NCI-H187 treated with DMSO at 0.1 percent for 48 hours (cell line): ENCODE measurements at regions not wholly inside any gene's neighbourhood (a gene's known extent, or its start where the extent isn't known, plus 50 kb on each side); places are given as distances from the start of the nearest gene placed in this dataset.

ENCODE experiments used
- DNase-seq: peaks from one replicate; lab custom pipeline; 2025; lab: John Stamatoyannopoulos, UW

DNA sequence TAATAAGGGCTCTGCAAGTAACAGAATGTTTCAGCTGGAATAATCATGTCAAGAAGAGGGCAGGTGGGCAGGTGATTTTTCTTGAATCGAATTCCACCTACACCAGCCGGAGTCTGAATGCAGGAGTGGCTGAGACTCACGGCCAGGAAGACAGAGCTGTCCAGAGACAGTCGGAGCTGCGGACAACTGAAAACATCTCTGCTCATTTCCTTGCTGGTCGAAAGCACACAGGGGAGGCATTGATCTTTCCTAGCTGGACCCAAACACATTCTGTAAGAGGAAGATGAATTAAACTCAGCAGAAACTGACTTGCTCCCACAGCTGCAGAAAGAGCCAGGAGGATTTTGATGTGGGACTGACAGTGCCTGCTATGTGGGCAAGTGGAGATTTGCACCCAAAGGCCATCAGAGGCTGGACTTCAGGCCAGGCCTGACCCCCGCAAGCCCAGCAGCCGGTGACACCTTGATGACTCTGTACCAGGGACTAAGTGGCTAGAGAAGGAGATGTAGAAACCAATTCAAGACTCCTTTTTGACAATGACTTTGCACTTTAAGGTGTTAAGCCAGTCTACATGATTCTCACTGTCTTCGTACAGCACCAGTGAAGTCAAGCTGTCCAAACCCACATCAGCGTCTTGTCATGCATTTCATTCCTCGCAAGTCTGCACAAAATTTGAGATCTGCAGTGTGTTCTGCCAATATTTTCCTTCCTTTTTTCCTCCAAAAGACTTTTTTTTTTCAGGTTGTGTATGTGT, 169.4 kb downstream of the TEX36 start:
- no peak for DNase-seq

DNA sequence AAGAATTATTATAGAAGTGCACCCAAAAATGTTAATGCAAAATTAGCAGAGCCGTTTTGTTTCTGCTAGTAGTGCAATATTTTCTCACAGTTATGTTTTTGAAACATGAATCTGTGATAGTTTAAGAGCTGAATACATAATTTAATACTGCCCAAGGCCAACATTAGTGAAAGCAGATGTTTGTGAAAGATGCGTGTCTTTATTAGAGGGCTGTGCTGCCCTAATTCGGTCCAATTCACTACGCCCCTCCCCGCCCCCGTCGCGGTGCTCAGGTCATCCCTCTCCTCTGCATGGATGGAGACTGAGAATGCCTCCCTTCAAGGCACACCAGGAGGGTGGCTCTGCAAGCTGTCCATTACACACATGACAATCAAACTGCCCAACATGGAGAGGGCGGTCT, 172.0 kb downstream of the TEX36 start:
- DNase-seq, result no peak

DNA sequence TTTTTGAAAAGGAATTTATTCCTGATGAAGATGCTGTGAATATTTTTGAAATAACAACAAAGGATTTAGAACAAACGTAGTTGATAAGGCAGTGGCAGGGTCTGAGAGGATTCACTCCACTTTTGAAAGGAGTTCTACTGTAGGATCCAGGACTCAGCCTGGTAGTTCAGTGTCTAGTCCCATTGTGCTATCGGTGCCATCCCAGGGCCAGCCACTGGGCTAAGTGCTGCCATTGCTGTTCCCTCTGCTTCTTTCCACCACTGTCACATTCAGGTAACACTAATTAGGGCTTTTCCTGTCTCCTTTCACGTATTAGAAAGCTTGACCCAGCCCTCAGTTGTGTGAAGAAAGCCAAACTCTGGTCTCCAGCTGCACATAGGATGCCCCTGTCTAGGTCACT, 177.3 kb downstream of the TEX36 start:
- DNase-seq, result no peak

DNA sequence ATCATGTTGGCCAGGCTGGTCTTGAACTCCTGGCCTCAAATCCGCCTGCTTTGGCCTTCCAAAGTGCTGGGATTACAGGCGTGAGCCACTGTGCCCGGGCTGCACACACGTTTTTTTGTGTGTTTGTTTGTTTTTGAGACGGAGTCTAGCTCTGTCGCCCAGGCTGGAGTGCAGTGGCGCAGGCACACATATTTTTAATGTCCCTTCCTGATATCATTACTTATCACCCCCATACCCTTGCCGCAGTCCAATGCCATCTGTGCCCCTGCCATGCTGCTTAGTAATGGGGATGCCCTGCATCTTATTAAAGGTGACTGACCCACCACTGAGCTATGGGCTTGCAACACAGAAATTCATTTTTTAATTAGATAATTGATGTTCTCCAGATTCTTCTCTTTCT, 180.7 kb downstream of the TEX36 start:
- DNase-seq, result no peak

DNA sequence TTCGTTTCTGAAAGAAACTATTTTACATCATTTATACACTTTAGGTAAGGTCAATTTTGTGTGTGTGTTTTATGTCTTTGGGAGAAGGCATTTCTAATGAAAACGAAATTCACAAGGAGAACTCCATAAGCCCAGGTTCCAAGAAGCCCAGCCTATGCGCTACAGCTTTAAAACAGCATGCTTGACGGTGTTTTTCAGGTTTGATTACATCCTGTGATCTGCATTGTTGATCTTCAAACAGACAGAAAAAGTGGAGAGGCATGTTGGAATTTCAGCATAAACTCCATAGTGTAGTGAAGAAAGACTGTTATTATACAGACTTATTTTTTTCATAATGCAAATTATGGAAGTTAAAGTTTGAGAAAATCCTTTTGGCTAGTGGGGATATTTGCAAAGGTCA, 187.6 kb downstream of the TEX36 start:
- no peak for DNase-seq

DNA sequence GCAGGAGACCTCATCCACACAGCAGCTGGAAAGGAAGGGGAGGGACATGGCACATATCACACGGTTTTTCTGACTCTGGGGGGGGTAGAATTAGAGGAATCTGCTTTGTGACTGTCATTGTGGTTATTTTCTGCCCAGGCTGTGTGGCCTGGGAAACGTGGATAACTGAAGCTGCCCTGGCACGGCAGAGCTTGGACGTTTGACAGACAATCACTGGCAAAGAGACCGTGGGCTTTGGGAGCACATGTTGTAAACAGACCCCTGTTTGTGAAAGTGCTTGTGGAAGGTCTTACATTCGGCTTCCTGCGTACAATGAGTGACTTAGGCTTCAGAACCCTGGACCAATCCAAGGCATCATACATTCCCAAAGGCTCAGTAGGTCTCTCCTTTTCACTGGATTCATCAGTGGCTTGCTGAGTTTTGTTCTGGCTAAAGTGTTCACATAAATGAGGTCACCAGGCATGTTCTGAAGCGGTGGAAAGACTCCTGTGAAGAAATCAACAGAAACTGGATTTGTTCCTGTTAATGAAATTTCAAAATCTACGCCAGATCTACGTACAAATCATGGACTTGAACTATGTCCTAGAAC, 188.2 kb downstream of the TEX36 start:
- no peak for DNase-seq

DNA sequence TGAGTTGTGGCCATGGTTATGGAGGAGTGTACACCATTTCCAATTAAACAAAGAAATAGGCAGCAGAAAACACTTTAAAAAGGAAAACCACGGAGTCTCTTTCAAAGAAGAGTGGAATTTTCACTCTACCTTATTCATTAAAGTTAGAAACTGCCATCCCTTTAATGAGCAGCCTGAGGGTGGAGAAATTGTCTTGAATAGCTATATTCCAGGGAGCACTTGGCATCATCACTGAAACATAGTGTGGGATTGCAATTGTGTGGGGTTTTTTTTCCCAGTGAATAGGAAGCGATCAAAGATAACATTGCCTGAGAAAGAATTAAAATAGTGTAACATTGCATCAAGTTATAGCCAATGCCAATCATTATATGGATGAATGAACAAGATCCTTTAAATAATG, 191.6 kb downstream of the TEX36 start:
- DNase-seq, result no peak

DNA sequence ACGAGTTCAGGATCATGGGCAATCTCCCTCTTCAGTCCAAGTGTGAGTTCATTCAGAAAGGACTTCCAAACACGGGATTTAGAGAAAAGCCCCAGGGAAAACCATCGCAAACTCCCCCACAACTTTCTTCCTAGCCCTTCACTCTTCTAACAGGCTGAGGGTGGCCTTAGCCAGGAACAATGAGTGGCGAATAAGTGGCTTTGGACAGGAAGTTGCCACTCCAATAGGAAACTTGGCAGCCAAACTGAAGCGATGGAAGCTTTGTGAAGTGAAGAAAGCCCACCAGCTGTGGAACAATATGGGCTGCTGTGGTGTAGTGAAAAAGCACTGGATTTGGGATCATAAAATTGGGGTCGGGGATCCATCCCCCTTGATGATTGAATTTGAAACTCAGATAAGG, 193.2 kb downstream of the TEX36 start:
- no peak for DNase-seq

DNA sequence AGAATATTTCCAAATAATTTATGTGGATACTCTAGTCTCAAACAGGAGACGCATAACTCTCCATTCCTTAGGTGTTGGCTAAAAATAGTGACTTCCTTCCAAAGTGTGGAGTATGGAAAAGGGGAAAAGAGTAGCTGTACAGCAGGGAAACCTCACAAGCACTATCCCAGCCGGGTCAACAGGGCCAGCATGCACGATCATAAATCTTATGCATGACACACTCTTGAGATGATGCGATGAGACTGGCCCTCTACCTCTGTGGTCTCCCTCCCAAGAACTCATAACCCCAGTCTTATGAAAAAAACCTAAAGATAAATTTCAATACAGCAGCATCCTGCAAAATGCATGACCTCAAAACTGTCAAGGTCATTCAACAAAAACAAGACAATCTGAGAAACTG, 197.3 kb downstream of the TEX36 start:
- DNase-seq, result no peak

DNA sequence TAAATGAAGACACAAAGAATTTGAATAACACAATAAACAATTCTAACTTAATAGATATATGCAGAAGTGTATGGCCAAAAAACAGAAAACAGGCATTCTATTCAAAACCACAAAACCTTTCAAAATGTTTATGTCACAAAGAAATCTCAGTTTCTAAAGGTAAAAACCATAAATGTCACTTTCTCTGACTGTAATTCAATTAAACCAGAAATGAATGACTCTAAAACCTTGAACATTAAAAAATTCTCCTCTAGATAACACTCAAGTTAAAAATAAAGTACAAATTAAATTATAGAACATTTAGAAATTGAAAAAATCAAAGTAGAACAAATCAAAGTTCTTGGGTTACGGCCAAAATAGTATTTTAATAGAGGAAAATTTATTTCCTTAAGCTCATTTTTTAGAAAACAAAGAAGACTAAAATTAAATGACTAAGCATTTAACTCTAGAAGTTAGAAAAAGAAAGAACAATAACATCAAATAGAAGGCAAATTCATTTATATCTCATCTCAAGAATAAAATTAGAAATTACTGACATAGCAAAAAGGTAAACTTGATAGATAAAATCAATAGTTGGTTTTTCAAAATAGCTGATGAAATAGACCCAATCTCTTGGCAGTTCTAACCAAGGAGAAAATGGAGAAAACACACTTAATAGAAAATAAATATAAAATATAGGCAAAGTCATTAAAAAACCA, 198.8 kb downstream of the TEX36 start:
- DNase-seq, result no peak

DNA sequence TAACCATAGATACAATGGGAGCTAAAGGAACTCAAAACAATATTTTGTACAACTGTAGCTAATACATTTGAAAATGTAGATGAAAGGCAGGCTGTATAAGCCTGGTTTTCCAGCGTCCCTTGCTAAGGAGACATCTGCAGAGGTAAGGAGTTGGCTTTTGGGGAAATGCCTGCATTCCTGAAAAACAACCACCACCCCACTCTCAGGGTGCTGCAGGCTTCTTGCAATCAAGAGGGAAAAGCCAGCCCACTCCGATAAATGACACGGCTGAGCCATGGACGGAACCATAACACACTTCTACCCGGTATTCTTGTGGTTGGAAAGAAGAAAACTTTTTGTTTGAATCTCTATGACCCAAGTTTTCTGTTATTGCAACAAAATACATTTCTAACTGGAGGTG, 200.3 kb downstream of the TEX36 start:
- no peak for DNase-seq

DNA sequence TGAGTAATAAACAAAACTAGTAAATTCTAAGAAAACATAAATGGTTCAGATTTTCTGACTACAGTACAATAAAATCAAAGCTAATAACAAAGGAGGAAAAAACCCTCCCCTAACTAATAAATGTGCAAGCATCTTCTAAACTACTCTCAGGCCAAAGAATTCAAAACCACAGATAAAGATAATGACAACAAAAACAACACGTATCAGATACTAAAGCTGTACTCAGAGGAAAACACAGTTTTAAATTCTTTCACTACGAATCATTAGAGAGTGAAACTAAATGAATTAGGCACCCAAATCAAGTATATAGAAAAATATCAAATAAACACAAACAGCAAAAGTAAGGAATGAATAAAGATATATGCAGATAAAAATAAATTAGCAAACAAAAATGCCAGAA, 200.9 kb downstream of the TEX36 start:
- DNase-seq, result no peak

DNA sequence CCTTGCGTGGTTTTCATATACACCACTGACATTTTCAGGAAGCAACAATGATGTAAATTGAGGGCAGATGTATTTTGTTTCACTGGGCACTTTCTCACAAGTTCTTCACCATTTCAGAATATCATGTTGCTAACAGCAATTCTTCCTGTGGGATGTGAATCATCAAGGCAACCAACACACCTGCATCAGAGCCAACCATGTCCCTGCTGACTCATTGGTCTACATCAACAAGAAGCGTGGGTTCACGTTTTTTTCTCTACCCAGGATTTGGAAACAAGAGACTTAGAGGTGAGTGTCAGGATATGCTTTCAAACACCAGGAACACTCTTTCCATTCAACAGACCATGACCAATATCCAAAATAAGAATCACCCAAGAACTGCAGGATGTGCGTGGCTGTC, 203.9 kb downstream of the TEX36 start:
- DNase-seq, result no peak

DNA sequence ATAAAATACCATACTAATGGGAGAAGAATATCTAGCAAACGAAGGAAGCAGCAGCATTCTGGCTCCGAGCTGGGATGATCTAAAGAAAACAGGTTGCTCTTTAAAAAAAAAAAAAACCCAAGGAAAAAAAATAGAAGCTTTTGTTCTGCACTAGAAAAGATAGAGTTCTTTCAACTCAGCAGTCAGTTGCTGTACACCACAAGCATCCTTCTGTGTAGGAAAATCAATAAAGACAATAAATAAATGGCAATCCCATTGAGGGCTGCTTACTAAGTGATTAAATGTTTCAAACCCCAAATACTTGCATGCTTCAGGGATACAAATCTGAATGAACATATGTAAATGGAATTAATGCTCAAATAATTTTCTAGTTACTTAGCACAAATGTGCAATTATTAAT, 207.1 kb downstream of the TEX36 start:
- no peak for DNase-seq

DNA sequence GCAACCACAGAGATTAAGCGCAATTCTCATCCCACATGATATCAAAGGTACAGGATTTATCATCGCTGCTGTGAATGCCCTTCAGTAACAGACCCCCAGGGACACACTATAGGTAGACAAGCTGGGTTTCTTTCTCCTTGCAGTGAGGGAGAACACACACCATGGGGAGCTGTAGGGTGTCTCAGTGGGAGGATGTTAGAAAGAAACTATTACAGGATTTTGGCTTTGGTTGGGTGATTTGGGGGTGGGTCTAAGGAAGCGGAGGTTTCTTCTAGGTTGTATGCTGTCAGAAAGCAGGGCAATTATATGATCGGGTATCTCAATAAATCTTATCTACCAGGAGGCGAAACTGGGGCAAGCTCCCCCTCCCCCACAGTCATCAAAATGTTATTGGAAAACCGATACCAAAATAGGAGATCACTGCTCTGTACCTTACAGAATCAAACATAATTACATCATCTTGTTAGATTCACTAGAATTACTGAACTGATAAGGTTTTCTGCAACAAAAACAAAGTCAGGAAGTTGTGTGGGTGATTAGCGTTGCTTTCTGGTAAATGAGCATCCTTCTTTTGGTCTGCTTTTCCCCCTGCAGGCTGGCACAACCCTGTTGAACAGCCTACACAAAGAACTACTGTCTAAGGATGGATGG, 209.7 kb downstream of the TEX36 start:
- no peak for DNase-seq

DNA sequence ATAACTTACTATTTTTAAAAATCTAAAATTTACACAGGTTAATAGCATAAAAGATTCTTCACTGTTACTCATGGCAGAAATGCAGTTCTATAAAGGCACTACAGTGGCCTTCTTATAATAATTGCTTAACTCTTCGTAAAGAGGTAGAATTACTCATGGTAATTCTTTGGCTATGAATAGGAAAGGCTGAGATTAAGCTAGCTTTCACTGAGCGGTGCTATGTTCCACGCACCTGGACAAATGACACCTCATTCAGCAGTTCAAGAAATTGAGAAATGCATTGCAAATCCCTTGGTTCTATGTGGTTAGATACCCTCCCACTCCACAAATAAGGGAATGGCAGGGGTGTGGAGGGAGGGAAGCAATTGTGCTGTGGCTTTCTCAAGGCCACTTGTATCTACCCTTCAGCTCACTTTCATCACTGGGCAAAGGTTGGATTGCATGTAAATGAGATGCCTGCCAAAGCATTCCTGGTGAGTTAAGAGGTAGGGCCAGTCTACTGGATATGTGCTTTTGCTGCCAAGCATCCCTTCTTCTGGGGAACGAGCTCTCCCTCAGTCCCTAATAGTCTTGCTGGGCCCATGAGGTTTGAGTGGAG, 210.9 kb downstream of the TEX36 start:
- DNase-seq, result no peak

DNA sequence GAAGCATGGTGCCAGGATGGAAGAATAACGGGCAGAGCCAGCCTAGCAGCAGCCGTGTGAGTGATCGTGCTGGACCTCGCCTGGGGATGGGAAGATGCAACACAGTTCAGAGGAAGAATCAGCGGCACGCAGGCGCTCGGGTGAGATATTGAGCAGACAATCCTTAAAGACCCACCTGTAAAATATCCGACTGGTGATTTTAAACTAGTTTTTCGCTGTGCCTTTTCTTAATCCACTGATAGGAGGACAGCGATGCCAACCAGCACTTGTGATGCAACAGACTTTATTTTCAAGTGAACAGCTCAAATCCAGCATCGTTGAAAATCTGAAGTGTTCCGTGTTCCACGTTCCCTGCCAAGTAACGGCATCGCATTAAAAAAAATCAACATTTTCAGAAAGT, 214.7 kb downstream of the TEX36 start:
- DNase-seq, result no peak

DNA sequence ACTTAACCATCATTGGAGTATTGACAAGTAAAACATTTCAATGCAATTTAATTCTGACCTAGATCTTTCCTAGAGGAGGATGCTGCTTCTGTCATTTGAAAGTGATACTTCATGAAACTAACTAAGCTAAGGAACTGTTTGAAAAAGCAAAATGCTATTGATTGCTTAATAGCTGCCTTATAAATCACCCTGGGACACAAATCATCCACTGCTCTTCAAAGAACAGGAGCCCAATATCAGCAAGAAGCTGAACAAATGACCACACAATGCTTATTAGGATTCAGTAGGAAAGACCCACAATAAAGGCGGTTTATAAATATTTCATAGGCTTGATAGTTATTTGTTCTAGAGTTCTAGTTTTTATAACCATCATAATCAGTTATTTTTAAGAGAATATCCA, 216.3 kb downstream of the TEX36 start:
- no peak for DNase-seq

DNA sequence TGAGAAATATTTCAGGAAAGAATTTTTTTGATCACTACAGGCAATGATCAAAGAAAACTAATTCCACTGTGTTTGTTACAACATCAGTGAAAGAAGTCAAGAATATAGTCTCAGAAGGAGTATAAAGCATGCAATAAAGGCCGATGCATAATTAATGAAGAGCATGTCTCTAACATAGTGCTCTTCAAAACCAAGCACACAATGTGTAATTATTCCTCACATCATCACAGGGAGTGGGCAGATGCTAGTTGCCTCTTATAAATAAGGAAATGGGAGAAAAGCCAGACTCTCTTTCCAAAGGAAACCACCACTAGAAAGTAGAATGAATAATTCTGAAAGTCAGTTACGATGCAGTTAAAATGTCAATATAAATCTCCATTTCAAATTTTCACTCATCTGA, 220.1 kb downstream of the TEX36 start:
- DNase-seq, result no peak

DNA sequence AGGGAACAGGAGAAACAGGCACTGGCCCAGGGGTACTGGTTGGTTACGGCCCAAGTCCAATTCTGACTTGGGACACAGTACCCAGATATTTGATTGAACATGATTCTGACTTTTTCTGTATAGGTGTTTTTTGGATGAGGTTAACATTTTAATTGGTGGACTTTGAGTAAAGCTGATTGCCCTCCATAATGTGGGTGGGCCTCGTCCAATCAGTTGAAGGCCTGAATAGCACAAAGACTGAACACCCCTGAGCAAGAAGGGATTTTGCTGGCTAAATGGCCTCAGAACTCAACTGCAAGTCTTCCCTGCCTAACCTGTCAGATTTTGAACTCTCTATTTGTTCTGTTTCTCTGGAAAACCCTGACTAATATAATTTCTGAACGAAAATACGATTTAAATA, 222.6 kb downstream of the TEX36 start:
- no peak for DNase-seq

DNA sequence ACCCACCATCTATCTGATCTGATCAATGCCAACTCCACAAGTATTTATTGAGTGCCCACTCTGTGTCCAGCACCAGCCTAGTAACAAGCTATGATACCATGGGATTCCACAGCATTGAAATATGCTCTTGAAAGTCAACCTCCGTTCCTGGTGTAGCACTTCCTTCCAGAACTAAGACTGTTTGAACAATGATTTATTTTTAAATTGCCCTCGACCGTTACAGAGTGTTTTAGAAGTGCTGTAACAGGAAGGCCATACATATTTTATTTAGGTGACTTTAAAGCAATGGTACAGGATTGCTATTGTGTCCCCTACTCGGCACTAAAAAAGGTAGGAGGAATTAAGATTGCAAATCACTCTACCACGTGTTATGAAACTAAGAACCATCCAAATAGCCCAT, 225.6 kb downstream of the TEX36 start:
- peak; percentile 23 for DNase-seq

DNA sequence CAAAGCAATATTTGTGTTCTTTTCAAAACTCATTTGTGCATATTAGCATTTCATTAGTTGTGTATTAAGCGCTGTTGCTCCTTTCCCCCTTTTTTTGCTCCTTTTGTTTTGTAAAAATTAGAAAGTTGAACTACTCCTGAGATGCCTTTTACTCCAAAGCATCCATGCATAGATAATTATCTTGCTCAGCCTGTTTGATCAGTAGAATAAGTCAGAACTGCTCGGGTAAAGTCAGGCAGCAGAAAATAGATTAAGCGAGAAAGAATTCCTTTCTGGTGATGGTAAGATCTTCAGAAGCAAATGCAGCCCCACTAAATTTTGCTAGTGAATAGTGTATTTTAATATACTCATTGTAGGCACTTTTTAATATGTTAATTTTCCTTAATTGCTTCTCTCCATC, 227.1 kb downstream of the TEX36 start:
- DNase-seq, result no peak

DNA sequence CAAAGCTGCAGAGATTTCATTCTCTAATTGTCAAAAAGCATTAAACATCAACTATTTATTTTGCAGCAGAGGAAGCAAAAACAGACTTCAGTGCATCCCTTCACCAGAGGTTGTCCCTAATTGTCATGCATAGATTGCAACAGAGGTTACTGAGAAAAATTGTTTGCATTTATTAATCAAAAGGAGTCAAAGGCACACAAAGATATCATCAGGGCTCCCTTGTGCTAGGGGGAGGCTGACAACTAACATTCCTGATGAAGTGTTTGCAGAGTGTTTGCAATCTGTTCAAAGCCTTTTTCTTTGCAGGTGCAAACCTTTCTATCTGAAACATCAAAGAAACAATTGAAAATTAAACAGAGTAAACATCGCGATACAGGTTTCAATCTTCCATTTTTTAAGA, 227.5 kb downstream of the TEX36 start:
- DNase-seq, result no peak
